ENCODE measurements at regions not wholly inside any gene's neighbourhood (a gene's known extent, or its start where the extent isn't known, plus 50 kb on each side); places are given as distances from the start of the nearest gene placed in this dataset.
"Not testable (repeated sequence)": the region's sequence is repeated elsewhere in the genome, so short reads cannot be mapped to it uniquely, and the experiment has no call there.

DNA sequence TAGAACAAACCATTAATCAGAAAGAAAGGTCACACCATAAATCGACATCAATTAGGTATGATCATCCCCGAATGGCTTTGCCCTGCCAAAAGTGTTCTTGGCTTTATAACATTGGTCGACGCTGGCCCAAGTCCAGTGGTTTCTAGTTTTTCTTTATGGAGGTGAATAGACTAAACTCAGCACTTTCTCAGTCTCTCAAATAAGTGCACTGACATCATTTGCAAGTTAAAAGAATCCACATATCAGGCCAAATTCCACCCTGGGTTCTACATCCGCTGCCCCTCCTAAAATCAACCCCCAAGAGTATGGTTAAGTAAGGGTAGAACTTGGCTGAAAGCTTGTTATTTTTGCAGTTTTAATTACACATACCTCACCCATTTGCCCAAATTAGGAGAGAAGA lies 314.3 kb downstream of the C12orf75 start:
- no peaks in the 10 kb centered on the region for H3K9me3 ChIP-seq
- no peaks in the 10 kb centered on the region for H3K4me1 ChIP-seq (ENCODE audit: control insufficient read depth in 1 of 2, insufficient read depth in 1 of 2, low read depth in 1 of 2, low read length in 1 of 2)
- H3K36me3 ChIP-seq, result no peaks in the 10 kb centered on the region
- no peaks in the 10 kb centered on the region for H3K27me3 ChIP-seq
- TF ChIP-seq, protein P1, sequence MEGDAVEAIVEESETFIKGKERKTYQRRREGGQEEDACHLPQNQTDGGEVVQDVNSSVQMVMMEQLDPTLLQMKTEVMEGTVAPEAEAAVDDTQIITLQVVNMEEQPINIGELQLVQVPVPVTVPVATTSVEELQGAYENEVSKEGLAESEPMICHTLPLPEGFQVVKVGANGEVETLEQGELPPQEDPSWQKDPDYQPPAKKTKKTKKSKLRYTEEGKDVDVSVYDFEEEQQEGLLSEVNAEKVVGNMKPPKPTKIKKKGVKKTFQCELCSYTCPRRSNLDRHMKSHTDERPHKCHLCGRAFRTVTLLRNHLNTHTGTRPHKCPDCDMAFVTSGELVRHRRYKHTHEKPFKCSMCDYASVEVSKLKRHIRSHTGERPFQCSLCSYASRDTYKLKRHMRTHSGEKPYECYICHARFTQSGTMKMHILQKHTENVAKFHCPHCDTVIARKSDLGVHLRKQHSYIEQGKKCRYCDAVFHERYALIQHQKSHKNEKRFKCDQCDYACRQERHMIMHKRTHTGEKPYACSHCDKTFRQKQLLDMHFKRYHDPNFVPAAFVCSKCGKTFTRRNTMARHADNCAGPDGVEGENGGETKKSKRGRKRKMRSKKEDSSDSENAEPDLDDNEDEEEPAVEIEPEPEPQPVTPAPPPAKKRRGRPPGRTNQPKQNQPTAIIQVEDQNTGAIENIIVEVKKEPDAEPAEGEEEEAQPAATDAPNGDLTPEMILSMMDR (IDR thresholded peaks at IDR 0.05), result no peak
- no peak overlapping the region for H3K27ac ChIP-seq
- H3K4me3 ChIP-seq (ENCODE audit: low read depth in 1 of 2, low read length in 1 of 2), result no peak overlapping the region

DNA sequence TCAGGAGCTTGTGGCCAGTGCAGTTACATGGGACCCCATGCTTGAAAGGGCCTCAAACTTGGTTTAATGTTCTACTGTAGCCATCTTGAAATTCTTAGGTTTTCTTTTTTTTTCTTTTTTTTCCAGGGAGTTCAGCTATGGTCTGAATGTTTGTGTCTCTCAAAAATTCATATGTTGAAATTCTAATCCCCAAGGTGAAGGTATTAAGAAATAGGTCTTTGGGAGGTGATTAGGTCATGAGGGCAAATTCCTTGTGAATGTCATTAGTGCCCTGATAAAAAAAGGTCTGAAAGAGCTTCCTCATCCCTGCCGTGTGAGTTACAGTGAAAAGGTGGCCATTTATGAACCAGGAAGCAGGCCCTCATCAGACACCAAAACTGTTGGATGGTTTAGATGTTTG lies 324.1 kb downstream of the C12orf75 start:
- TF ChIP-seq, protein P1 (IDR thresholded peaks at IDR 0.05), result no peak
- H3K36me3 ChIP-seq, result no peaks in the 10 kb centered on the region
- no peak overlapping the region for H3K4me3 ChIP-seq (ENCODE audit: low read depth in 1 of 2, low read length in 1 of 2)
- H3K27ac ChIP-seq, result no peak overlapping the region
- no peaks in the 10 kb centered on the region for H3K4me1 ChIP-seq (ENCODE audit: control insufficient read depth in 1 of 2, insufficient read depth in 1 of 2, low read depth in 1 of 2, low read length in 1 of 2)
- H3K9me3 ChIP-seq, result no peaks in the 10 kb centered on the region
- H3K27me3 ChIP-seq, result no peaks in the 10 kb centered on the region

DNA sequence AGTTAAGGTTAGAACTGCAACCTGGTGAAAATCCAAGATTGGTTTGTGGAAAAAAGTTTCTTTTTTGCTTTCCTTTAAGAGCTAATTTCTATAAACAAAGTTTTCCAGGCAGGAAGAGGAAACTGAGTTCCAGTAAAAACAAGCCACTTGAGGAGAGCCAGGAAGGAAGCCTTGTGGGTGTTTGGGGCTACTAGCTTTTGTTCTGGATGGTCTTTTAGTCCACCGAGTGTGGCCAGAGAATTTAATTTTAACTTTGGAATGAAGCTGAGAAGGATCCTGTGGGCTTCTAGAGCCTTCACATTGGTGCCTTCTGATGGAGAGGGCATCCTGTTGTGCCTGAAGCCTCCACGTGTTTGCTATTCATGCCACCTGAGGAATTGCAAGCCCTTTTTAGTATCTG lies 327.9 kb downstream of the C12orf75 start:
- H3K9me3 ChIP-seq, result no peaks in the 10 kb centered on the region
- no peak overlapping the region for H3K27ac ChIP-seq
- no peaks in the 10 kb centered on the region for H3K36me3 ChIP-seq
- H3K27me3 ChIP-seq, result no peaks in the 10 kb centered on the region
- TF ChIP-seq, protein P1 (IDR thresholded peaks at IDR 0.05), result no peak
- no peaks in the 10 kb centered on the region for H3K4me1 ChIP-seq (ENCODE audit: control insufficient read depth in 1 of 2, insufficient read depth in 1 of 2, low read depth in 1 of 2, low read length in 1 of 2)
- no peak overlapping the region for H3K4me3 ChIP-seq (ENCODE audit: low read depth in 1 of 2, low read length in 1 of 2)

DNA sequence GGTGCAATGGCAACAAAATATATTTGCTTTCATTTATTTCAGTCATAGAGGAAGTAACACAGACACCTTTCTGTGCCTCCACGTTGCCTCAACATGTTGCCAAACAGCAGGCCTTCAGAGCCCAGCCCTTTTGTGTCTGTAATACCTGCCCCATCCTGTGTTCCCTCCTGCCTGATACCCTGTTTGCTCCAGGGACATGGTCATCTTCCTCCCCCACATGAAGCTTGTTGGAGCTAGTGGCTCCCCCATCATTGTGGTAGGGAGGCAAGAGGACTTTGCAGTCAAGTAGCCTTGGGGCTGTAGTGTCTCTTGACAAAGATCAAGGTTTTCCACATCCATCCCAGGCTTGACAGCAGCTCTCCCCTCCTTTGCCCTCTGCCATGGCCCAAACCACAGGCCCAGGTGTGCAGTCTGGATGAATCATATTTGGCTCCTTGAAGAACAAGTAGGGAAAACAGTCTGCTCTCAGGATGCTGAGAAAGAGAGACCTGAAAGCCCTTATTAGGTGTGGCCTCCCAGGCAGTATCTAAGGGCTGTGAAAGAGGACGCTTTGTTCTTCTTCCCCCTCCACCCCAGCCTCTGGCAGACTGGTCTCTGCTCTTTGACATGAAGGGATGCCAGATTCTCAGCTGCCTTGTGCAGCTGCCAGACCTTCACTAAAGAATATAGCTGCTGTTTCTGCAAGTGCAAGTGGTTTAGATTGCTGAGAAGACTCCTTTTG lies 329.0 kb downstream of the C12orf75 start:
- TF ChIP-seq, protein P1 (IDR thresholded peaks at IDR 0.05), result no peak
- H3K27me3 ChIP-seq, result no peaks in the 10 kb centered on the region
- H3K4me1 ChIP-seq (ENCODE audit: control insufficient read depth in 1 of 2, insufficient read depth in 1 of 2, low read depth in 1 of 2, low read length in 1 of 2), result no peaks in the 10 kb centered on the region
- no peaks in the 10 kb centered on the region for H3K9me3 ChIP-seq
- H3K4me3 ChIP-seq (ENCODE audit: low read depth in 1 of 2, low read length in 1 of 2), result no peak overlapping the region
- H3K36me3 ChIP-seq, result no peaks in the 10 kb centered on the region
- H3K27ac ChIP-seq, result no peak overlapping the region

DNA sequence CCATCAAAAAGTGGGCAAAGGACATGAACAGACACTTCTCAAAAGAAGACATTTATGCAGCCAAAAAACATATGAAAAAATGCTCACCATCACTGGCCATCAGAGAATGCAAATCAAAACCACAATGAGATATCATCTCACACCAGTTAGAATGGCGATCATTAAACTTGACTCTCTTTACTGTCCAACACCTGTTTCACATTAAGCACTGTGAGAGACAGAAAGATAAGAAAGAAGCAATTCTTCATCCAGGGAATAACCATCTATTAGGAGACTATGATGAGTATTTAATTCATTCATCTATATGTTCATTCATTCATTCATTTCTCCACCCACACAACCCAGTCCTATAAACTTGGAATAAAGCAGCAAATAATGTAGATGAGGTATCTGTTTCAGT lies 334.3 kb downstream of the C12orf75 start:
- not testable (repeated sequence) for H3K27ac ChIP-seq; H3K9me3 ChIP-seq; H3K27me3 ChIP-seq; H3K4me1 ChIP-seq (ENCODE audit: control insufficient read depth in 1 of 2, insufficient read depth in 1 of 2, low read depth in 1 of 2, low read length in 1 of 2); H3K4me3 ChIP-seq (ENCODE audit: low read depth in 1 of 2, low read length in 1 of 2); H3K36me3 ChIP-seq

DNA sequence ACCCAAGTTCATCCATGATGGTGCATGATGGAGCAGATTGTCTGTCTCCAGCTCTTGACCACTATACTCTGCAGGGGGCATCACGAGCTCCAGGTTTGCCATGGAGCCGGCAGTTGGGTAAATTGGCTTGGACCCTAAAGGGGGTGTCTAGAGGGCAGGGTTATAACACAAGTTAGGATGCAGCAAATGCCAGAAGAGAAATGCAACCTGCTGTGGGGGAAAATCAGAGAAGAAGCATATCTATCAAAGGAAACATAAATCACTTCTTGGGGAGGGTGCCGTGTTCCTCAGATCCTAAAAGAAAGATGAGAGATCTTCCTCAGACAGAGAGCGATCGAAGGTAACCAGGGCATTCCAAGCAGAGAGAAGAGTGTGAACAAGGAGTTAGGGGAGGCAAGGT lies 334.9 kb downstream of the C12orf75 start:
- Histone ChIP-seq H3K27me3 (no peaks in the 10 kb centered on the region), H3K27ac (no peak overlapping the region), H3K4me3 (ENCODE audit: low read depth in 1 of 2, low read length in 1 of 2) (no peak overlapping the region), H3K36me3 (no peaks in the 10 kb centered on the region), H3K4me1 (ENCODE audit: control insufficient read depth in 1 of 2, insufficient read depth in 1 of 2, low read depth in 1 of 2, low read length in 1 of 2) (no peaks in the 10 kb centered on the region), H3K9me3 (no peaks in the 10 kb centered on the region)
- TF ChIP-seq, protein P1 (IDR thresholded peaks at IDR 0.05), result no peak

All from neutrophil (primary cell).